SU-DHL-6 (cell line): ENCODE measurements at regions not wholly inside any gene's neighbourhood (a gene's known extent, or its start where the extent isn't known, plus 50 kb on each side); places are given as distances from the start of the nearest gene placed in this dataset.

Source experiments
- EZH2phosphoT487 ChIP-seq: fragments of 200-600 bp; sonication (generic), shearing (Covaris generic); conservative IDR thresholded peaks from 2 replicates; pipeline ENCODE4 v1.6.1; 2018; ENCODE audit warnings: mild to moderate bottlenecking, antibody characterized with exemption, low read length, moderate library complexity, mixed read lengths
- TF ChIP-seq, protein P1 (sequence below): fragments of 200-600 bp; sonication (generic); IDR thresholded peaks from one replicate; pipeline ENCODE4 v1.5.1; 2017; ENCODE audit warnings: antibody characterized with exemption, mild to moderate bottlenecking, low read length, moderate library complexity; ENCODE audit not compliant: insufficient read depth, poor library complexity, severe bottlenecking

DNA sequence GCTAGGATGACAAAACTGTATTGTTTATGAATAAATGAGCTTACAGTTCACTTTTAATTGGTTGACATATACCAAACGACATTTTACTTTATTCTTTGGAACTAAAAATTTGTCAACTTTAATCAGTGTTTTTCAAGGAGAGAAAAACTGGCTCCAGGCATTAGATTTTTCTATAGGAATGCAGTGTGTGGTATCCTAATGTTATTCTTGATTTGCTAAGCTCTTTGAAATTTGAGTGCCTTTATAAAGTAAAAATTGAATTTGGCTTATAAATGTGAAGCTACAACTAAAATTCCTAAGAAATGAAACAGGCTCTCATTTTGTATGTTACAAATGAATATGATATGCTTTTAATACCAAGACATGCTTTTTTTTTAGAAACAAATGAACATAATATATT is 442.2 kb upstream of the TRAM1L1 start:
- TF ChIP-seq, protein P1, sequence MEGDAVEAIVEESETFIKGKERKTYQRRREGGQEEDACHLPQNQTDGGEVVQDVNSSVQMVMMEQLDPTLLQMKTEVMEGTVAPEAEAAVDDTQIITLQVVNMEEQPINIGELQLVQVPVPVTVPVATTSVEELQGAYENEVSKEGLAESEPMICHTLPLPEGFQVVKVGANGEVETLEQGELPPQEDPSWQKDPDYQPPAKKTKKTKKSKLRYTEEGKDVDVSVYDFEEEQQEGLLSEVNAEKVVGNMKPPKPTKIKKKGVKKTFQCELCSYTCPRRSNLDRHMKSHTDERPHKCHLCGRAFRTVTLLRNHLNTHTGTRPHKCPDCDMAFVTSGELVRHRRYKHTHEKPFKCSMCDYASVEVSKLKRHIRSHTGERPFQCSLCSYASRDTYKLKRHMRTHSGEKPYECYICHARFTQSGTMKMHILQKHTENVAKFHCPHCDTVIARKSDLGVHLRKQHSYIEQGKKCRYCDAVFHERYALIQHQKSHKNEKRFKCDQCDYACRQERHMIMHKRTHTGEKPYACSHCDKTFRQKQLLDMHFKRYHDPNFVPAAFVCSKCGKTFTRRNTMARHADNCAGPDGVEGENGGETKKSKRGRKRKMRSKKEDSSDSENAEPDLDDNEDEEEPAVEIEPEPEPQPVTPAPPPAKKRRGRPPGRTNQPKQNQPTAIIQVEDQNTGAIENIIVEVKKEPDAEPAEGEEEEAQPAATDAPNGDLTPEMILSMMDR = no peak
- no peak for TF ChIP-seq EZH2phosphoT487
